DMS79 (cell line): ENCODE measurements at regions not wholly inside any gene's neighbourhood (a gene's known extent, or its start where the extent isn't known, plus 50 kb on each side); places are given as distances from the start of the nearest gene placed in this dataset.

Experiments
- DNase-seq: peaks from one replicate; lab custom pipeline; 2025; lab: John Stamatoyannopoulos, UW

DNA sequence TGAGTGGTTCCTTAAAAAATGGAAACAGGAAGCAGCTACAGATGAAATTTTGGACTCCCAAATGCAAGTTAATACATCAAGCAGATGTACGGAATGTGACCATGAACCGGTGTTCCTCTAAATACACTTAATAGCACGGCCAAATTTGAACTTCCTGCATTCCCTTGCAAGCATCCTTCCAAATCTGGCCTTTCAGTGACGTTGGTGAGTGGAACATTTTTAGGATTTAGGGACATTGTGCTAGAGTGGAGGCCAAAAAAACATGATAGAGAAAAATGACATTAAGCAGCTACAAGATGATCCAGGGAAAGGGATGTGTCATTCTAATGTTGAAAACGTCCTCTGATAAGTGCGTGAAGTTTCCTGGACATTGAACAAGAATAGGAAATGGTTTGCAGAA is 62.1 kb downstream of the CTAGE1 start:
- no peak for DNase-seq

DNA sequence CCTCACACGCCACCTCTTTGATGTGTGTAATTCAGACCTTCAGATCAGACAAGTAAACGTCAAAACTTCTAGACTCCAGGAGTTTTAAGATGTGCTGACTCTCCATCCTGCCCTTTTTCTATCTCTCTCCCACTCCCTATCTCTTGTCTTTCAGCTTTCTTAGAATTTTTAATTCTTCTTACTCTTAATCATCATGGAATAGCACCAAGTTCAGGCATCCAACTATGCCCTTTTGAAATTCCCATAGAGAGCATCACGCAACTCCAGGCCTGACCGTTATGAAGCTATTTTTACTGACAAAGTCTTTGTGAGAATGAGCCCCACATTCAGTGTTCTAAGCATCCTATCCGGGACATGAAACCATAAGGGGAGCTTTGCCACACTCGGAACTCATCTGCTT is 62.6 kb downstream of the CTAGE1 start:
- DNase-seq, result no peak

DNA sequence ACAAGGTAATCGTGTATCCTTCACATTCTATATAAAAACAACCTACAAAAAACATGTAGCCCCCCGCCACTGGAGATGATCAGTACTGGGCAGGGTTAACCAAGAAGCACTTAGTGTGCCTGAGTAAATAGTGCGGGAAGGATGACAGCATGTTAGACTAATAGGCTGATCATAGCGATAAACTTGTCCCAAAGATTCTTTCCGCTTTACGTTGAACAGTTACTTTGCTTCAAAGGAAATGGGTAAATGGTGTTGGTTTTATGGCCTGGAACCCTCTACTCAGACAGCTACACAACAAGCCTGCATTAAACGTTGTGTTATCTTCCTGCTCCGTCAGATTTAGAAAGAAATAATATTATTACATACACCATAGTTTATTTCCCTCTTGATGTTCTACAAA is 67.7 kb downstream of the CTAGE1 start:
- no peak for DNase-seq

DNA sequence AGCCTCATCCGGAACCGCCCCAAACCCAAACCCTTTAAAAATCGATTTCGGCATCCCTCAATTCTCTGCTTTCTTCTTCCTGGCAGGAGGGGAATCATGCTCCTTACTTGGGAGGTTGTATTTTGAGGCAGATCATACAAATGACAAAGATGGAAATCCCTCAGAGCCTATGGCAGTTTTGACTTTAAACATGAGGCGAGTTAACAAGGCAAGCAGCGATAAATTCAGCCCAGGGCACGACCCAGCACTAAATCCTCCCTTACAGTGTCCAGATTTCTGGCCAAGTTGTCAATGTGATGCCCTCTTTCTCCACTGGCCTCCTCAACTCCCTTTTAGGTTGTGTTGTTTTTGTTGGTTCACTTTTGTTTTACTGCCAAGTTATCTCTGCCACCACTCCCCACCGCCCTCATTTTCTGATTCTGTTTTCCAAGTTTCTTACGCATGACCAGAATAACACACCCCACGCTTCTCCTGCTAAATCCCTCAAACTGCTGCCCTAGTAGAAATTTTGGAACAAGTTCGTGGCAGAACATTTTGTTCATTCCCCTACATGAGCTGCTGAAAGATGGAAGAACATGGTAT is 68.3 kb downstream of the CTAGE1 start:
- no peak for DNase-seq

DNA sequence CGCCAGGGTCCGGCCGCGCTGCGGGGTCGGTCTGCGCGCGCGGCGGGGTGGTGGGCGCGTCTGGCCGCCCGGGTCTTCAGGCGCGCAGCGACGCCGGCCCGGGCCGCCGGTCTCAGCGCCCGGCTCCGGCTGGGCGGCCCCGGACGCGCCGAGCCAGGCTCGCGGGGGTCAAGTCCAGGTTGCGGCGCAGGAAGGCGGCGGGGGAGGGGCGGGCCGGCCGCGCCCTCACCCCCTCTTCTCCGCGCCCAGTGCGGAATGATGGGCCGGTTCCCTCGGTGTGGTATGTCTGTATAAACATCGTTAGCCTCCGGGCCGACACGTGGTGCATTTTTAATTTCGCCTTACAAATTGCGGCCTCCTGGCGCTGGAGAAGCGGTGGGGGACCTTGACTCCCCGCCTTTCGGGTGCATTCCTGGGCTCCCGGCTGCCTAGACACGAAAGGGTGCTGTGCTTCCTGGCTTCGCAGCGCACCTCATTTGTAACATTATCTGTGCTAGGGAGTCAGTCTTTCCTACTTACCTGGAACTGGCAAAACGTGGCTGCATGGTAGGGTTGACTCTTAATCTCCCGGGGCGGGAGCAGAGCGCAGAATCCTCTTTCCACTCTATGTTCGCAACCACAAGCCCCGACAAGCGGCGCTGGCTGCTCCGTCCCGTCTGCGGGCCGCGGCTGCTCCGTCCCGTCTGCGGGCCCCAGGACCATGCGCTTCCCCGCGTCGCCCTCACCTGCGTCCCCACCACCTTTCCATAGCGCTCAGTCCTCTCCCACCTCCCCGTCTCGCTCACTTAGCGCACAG is 69.0 kb downstream of the CTAGE1 start:
- no peak for DNase-seq

DNA sequence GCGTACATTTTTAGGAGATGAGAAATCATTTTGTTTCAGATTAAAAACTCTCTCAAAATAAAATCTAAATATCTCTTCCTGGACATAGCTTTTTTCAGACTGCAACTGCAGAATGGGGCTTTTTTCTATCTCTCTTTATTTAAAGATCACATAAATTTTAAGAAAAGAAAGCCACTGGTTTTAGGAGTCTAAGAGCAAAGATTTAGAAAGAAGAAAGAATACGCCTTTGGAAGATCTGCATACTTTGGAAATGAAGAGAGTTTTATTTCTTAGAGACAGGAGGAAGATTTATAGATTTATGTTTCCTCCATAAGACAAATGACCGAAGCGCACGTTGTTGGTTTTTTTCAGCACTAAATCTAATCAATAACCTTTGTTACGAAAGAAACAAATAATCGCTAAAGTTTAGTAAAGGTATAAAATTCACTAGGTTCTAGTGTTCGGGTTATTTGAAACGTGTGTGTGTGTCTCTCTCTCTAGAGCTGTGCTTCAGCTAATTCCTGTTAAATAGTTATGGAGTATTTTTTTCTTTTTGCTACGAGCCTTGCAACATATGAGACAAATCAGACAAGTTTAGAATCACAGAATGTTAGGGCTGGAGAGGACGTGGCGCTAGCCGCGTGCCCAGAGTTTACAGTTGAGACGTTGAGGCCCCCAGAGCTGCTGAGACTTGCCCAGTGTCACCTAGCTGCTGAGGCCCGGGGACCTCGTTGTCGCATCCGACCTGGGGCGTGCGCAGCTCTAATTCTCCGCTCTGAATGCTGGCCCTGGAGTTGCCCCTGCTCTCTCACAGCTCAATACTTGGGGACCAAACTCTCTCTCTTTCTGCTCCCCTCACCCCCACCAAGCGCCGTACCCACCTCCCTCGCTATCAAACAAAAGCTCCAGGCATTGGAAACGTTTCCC is 69.9 kb downstream of the CTAGE1 start:
- no peak for DNase-seq

DNA sequence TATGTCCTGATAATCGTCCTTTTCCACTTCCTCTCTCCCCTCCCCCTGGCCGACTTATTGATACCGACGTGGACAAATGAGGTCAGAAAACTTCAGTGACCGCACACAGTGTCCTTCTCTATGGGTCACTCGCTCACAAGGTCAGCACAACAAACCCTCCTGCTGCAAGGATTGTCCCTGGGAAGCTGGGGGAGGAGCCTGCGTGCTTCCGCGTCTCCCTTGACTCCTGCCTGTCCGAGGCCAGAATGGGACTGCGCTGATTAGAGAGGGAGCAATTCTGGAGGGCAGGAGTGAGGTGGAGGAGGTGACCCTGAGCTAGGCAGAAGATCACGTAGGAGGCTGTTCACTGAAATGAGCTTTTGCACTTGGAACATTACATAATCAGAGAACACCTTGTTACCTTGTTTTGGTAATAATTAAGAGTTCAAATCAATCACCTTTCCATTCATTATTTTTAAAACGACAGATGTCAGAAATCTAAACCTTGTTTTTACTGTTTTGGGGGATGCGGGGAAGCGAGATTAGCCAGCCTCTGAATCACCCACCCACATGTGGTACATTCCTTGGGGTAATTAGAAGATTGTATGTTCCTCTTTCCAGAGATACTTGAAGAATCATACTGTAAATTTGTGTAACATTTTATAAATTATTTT is 70.6 kb downstream of the CTAGE1 start:
- DNase-seq, result no peak

DNA sequence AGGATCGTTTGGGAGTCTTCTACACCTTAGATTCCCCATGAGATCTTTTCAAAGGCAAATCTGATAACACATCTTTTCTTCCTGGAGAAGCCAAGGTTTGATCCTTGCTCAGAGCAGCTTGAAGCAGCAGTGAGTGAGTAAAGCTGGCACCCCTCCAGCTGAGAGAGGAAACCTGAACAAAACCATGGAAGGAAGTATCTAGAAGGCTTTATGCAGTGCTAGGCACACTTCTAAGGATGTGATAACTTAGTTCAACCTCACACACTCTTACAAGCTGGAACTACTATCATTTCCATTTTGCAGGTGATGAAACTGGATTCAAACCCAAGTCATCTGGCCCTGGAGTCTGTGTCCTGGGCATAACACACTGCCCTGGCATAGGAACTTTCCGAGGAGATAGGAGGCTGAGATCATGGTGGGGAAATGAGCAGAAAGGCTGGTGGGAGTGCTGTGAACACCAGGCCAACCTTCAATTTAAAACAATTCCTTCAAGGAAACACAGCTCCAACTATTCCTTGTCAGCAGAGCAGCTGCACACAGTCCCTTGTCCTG is 71.2 kb downstream of the CTAGE1 start:
- DNase-seq, result no peak

DNA sequence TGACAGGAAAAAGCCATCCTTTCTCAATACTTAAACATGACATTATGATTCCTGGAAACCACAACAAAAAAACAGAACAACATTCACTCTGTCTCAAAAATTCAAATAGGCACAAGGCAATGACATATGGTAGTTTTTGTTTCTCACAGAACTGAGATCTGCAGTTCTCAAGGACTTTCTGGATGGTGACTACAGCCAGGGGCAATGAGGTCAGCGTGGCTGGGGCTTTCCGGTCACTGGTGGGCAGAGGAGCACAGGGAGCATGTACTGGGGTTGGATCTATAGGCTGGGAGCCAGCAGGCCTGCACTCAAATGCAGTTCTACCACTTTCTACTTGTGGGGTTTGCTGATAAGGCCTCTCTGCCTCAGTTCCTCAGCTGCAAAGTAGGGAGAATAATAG is 72.0 kb downstream of the CTAGE1 start:
- no peak for DNase-seq

DNA sequence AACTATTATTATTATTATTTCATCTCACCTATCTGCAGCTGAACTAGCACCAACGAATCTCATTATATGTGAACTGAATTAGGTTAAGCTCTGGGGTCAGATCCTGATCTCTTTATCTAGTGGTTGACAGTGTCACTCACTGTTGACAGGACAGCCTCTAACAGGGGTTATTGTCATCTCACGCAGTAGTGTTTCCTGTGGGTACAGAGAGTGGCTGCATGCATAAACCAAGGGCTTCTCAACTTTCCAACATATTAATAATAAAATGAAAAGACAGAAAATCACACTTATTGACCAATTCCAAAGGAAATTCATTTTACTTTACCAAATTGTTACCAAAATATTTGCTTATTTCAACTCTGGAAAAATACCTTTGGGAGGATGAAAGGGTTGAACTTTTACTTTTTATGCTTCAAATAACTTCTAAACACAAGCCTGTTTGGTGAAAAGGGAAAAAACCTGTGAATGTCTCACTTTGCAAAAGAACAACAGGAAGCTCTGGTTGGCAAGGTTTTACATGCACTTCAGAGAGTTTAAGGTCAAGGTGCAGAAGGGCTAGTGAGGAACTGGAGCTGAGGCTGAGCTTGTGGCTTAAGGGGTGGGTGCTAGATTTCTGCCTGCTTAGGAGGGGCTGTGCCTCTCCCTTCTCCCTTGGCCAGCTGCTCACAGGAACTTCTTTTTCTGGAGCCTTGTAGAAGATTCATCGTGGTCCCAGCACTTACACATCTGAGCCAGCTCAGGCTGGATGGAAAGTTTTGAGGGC is 72.6 kb downstream of the CTAGE1 start:
- DNase-seq, result no peak

DNA sequence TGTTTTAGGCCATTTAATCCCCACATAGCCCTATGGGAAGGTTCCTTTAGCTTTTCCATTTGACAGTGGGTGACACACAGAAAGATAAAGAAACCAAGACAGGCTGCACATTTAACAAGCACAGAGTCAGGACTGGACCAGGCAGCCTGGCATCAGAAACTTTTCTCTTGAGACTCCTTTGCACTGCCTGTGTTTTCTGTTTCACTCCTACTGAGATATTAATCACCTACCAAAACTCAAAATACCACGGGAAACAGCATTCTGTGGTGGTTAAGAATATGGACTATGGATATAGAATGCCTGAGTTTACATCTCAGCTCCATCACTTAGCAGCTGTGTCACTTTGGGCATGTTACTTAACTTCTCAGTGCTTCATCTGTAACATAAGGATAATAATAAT is 73.3 kb downstream of the CTAGE1 start:
- no peak for DNase-seq

DNA sequence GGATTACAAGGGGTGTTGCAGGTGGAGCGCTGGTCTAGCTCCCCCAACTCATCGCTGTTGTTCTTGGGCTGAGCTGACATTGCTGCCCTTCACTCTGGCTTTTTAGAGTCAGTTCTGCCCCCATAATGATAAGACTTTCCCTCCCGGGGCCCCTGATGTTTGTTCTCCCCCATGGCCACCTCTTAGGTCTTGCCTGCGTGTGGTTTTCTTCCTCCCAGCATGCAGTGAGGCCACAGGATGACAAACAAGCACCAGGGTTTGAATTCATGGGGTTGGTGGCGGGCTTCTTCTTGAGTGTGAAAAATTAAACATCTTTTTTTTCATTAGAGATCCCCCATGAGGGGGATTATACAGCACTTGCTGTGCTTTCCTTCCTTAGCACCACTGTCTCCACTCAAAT is 74.1 kb downstream of the CTAGE1 start:
- DNase-seq, result no peak

DNA sequence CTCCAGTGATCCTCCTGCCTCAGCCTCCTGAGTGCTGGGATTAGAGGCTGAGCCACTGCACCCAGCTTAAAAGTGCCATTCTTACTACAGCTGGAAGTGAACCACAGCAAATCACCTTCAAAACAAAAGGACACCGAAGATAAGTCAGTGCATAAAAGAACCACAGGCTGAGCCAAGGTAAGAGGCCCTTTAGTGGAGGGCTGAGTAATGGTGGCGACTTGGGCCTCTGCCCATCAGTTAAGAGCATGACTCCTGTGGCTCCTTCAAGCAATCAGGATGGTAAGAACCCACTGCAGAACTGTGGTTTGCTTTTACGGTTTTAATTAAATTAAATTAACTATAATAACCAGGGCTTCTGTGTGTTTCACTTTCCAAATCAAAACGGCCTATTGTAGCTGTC is 75.1 kb downstream of the CTAGE1 start:
- DNase-seq, result peak; percentile 6

DNA sequence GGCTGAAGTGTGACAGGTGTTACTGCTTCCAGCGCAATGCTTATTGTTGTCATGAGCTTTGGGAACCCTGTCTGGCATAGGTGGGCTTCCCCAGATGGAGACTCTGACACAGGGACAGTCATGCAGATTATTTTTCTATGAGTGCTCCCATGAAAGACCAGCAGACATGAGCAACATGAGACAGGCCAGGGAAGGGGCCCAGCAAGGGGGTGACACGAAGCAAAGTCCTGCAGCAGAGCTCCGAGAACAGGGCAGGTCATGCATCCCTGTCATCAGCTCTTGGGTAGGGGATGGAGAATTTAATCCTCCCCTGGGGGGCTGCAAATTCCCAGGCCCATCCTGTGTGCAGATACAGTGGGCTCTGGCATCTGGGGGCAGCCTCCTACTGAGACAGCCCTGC is 77.4 kb downstream of the CTAGE1 start:
- DNase-seq, result no peak

DNA sequence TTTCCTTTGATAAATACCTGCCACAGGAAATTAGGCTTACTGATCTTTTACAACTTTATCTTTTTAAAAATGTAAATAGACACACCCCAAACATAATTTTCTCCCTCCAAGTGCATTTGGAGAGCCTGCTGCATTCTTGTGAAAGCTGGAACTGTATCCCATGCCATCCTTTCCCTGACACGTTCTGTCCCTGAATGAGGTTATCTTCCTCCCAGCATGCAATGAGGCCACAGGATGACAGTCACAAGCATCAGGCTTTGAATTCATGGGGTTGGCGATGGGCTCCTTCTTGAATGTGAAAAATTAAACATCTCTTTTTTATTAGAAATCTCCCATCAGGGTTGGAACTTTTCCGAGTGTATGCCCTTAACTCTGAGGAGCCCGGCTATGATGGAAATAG is 77.8 kb downstream of the CTAGE1 start:
- no peak for DNase-seq

DNA sequence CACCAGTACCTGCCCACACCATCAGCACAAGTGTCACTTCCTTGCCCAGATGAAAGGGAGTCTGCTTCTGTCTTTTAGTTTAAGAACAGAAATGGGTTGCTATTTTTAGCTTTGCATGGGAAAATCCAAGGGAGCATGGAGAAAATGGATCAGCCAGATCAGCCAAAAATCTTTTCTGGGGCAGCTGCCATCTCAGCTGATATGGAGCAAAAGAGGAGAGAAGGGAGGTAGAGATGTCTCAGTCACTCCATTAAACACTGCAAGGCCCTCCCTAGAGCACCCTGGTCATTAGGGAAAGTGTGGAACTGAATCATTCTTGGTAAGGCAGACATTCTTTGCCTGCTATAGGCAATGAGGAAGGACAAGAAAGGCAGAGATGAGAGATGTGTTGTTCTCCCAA is 79.9 kb downstream of the CTAGE1 start:
- DNase-seq, result no peak

DNA sequence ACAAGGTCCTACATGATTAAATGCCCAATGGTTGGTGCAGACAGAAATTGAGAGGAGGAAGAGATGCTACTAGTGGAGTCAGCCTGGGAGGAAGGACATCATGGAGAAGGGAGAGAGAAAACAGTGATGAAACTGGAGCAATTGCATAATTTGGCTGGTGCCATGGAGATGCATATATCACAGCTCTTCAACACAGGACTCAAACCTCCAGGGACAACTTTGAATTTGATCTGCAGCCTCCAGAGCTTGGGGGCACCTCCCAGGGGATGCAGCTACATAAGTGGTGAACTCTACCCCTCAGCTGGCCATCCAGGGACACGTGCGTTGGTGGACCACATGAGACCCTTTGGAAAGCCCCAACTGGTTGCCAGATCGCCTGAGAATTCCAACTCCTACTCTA is 80.4 kb downstream of the CTAGE1 start:
- no peak for DNase-seq

DNA sequence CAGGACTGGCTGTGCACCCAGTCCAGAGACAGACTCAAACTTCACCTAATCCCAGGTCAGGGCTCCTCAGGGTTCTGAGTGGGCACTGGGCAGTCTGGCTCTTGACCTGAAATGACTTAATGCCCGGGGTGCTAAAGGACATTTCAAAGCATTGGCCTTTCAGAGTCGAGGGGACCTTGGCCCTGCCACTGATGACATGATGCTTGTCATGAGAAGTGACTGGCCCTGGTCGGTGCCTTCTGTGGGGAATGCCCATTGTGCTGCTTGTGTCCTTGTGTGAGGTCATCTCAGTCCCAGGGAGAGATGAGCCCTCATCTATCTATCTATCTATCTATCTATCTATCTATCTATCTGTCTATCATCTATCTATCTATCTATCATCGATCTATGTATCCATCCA is 81.3 kb downstream of the CTAGE1 start:
- no peak for DNase-seq

DNA sequence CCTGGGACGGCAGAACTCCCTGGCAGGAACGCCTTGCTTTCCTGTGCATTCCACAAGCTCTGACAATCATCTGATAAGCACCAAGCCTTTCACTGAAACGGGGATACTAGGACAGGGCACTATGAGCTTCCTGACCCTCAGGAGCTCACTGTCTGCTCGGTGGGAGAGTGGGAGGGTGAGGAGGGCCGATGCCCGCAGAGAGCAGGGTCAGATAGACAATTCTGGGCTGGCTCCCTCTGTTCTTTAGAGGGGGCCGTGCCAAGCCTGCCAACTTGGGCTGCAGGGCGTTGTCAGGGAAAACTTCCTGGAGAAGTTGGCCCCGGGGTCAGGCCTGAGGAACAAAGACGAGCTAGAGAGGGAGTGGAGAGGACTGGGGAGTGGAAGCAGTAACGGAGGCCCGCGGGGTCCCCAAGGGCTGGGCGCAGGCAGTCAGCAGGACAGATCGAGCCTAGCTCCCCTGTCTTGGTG is 82.0 kb downstream of the CTAGE1 start:
- no peak for DNase-seq

DNA sequence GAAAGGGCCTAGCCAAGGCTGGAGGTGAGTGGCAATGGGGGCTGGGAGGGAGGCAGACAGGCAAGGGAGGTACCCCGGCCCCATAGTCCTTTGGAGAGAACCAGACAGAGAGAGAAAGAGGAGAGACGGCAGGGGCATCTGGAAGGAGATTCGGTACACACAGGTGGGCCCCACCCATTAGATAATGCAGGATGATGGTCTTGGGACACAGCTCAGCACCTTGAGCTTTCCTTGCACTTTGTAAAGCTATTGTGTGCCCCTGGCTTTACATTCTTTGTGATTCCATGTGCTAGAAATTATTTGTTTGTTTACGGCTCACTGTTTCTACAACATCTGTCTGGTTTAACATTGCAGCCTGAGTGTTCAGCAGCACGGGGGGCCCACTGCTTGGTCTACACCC is 83.1 kb downstream of the CTAGE1 start:
- DNase-seq, result no peak

DNA sequence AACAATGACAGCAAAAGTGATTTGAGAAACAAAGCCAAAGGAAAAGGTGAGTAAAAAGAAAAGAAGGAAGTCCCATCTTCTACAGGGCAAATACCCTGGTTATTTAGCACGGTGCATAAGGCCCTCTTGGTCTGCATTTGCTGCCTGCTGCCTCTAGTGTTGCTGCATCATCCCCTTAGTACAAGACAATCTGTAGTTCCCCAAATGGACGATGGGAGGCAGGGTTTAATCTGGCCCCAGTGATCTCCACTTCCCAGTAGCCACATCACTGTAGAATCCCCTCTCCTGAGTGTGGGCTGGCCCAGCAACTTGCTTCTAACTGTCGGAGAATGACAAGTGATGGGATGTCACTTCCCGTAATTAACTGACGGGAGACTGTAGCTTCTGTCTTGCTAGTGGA is 85.1 kb downstream of the CTAGE1 start:
- DNase-seq, result no peak
